HFF-Myc (cell line): ENCODE measurements at regions not wholly inside any gene's neighbourhood (a gene's known extent, or its start where the extent isn't known, plus 50 kb on each side); places are given as distances from the start of the nearest gene placed in this dataset.

Source experiments
- DNase-seq: peaks from one replicate; pipeline ENCODE4 v3.0.0-alpha.2; 2011; ENCODE audit warnings: low read depth; ENCODE audit errors: extremely low read depth
- H3K4me3 ChIP-seq: replicated peaks from 2 replicates; pipeline ENCODE4 v1.5.1; 2011; ENCODE audit warnings: low read depth, mild to moderate bottlenecking, control low read depth, low read length
- CTCF ChIP-seq: IDR thresholded peaks from 2 replicates; pipeline ENCODE4 v1.5.1; 2012; ENCODE audit warnings: mild to moderate bottlenecking, low read depth, low read length, control low read depth; ENCODE audit errors: missing control alignments

GRCh38 chr20:8082025-8082424, 50.0 kb upstream of the PLCB1 start:
- H3K4me3 ChIP-seq, result no peak overlapping the region
- DNase-seq, result no peak
- peak; percentile 55 for TF ChIP-seq CTCF
